Activated T-cell treated with anti-CD3 and anti-CD28 coated beads for 24 hours (primary cell): ENCODE measurements at regions not wholly inside any gene's neighbourhood (a gene's known extent, or its start where the extent isn't known, plus 50 kb on each side); places are given as distances from the start of the nearest gene placed in this dataset.

Experiments
- DNase-seq: peaks from one replicate; pipeline ENCODE4 v3.0.0-alpha.2; 2020; ENCODE audit warnings: low read depth

- DNase-seq: no peak
Observed at GRCh38 chr9:90309809-90310520, 332.7 kb downstream of the DIRAS2 start.

GRCh38 chr9:90310521-90310876 is 332.1 kb downstream of the DIRAS2 start:
- DNase-seq: no peak

- no peak for DNase-seq
Observed at GRCh38 chr9:90311811-90312210, 330.8 kb downstream of the DIRAS2 start.

- no peak for DNase-seq
Observed at GRCh38 chr9:90322296-90322695, 320.3 kb downstream of the DIRAS2 start.

GRCh38 chr9:90325913-90326653 is 316.5 kb downstream of the DIRAS2 start:
- DNase-seq: no peak

- DNase-seq: no peak
Observed at GRCh38 chr9:90330231-90330630, 312.4 kb downstream of the DIRAS2 start.

- no peak for DNase-seq
Observed at GRCh38 chr9:90331826-90332575, 310.6 kb downstream of the DIRAS2 start.

- DNase-seq: no peak
Observed at GRCh38 chr9:90333226-90333625, 309.4 kb downstream of the DIRAS2 start.

GRCh38 chr9:90340421-90340820 is 302.2 kb downstream of the DIRAS2 start:
- no peak for DNase-seq

- DNase-seq: no peak
Observed at GRCh38 chr9:90342607-90343006, 300.0 kb downstream of the DIRAS2 start.

GRCh38 chr9:90343366-90343765 is 299.3 kb downstream of the DIRAS2 start:
- no peak for DNase-seq

GRCh38 chr9:90343991-90344390 is 298.6 kb downstream of the DIRAS2 start:
- no peak for DNase-seq

GRCh38 chr9:90365666-90366065 is 277.0 kb downstream of the DIRAS2 start:
- no peak for DNase-seq

- no peak for DNase-seq
Observed at GRCh38 chr9:90368241-90368640, 274.4 kb downstream of the DIRAS2 start.

GRCh38 chr9:90368928-90369327 is 273.7 kb downstream of the DIRAS2 start:
- no peak for DNase-seq

GRCh38 chr9:90379771-90380170 is 262.9 kb downstream of the DIRAS2 start:
- DNase-seq: no peak

- DNase-seq: no peak
Observed at GRCh38 chr9:90385146-90385545, 257.5 kb downstream of the DIRAS2 start.

- DNase-seq: no peak
Observed at GRCh38 chr9:90393365-90394152, 249.1 kb downstream of the DIRAS2 start.

GRCh38 chr9:90394871-90395270 is 247.8 kb downstream of the DIRAS2 start:
- DNase-seq: no peak

- no peak for DNase-seq
Observed at GRCh38 chr9:90400091-90400490, 242.5 kb downstream of the DIRAS2 start.

- DNase-seq: no peak
Observed at GRCh38 chr9:90408659-90409058, 234.0 kb downstream of the DIRAS2 start.

- DNase-seq: no peak
Observed at GRCh38 chr9:90419221-90419851, 223.3 kb downstream of the DIRAS2 start.
